ENCODE measurements at regions not wholly inside any gene's neighbourhood (a gene's known extent, or its start where the extent isn't known, plus 50 kb on each side); places are given as distances from the start of the nearest gene placed in this dataset.

DNA sequence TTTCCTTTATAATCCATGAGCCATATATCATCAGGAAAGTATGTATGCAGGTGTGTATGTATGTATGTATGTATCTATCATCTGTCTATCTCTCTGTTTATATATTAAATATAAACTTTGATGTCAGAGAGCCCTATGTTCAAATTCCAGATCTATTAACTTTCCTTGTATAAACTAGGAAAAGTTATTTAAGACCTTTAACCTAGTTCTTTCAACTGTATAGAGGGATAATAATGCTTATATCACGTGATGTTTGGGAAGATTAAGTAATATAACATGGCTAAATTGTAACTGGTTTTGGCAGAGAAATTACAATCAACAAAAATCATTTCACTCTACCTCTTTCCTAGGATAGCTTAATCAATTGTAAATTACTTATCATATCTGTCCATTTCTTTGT, 628.3 kb upstream of the IGFBP3 start:
- TF ChIP-seq MEF2A (IDR thresholded peaks at IDR 0.05; ENCODE audit: insufficient read depth, low read depth, low read length) (no peak), WRNIP1 (IDR thresholded peaks at IDR 0.05; ENCODE audit: borderline replicate concordance, low read depth, low read length) (no peak), SUPT20H (IDR thresholded peaks at IDR 0.05; ENCODE audit: borderline replicate concordance, control insufficient read depth, low read depth, low read length) (no peak), MTA2 (IDR thresholded peaks at IDR 0.05; ENCODE audit: low read depth) (no peak), EP300 (IDR thresholded peaks at IDR 0.05; ENCODE audit: borderline replicate concordance in 1 of 2, control insufficient read depth in 1 of 2, low read depth in 2 of 2, low read length in 2 of 2) (no peak), PAX5 (IDR thresholded peaks at IDR 0.05; ENCODE audit: borderline replicate concordance, low read depth, low read length) (no peak), DPF2 (IDR thresholded peaks at IDR 0.05) (no peak)
- TF ChIP-seq, protein P1, sequence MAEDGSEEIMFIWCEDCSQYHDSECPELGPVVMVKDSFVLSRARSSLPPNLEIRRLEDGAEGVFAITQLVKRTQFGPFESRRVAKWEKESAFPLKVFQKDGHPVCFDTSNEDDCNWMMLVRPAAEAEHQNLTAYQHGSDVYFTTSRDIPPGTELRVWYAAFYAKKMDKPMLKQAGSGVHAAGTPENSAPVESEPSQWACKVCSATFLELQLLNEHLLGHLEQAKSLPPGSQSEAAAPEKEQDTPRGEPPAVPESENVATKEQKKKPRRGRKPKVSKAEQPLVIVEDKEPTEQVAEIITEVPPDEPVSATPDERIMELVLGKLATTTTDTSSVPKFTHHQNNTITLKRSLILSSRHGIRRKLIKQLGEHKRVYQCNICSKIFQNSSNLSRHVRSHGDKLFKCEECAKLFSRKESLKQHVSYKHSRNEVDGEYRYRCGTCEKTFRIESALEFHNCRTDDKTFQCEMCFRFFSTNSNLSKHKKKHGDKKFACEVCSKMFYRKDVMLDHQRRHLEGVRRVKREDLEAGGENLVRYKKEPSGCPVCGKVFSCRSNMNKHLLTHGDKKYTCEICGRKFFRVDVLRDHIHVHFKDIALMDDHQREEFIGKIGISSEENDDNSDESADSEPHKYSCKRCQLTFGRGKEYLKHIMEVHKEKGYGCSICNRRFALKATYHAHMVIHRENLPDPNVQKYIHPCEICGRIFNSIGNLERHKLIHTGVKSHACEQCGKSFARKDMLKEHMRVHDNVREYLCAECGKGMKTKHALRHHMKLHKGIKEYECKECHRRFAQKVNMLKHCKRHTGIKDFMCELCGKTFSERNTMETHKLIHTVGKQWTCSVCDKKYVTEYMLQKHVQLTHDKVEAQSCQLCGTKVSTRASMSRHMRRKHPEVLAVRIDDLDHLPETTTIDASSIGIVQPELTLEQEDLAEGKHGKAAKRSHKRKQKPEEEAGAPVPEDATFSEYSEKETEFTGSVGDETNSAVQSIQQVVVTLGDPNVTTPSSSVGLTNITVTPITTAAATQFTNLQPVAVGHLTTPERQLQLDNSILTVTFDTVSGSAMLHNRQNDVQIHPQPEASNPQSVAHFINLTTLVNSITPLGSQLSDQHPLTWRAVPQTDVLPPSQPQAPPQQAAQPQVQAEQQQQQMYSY (CRISPR knock-in tag; IDR thresholded peaks at IDR 0.05) = no peak
- Histone ChIP-seq H3K4me2 (ENCODE audit: control insufficient read depth, insufficient read depth) (no peak overlapping the region), H3K27ac (ENCODE audit: control insufficient read depth, insufficient read depth) (no peak overlapping the region), H3K36me3 (ENCODE audit: control insufficient read depth in 2 of 2, insufficient read depth in 2 of 2, low read length in 1 of 2) (no peaks in the 10 kb centered on the region), H2AFZ (ENCODE audit: control insufficient read depth, low read depth, low read length) (no peak overlapping the region), H3K27me3 (replicated peaks in 1 of 2; ENCODE audit: control insufficient read depth in 2 of 2, insufficient read depth in 2 of 2, low read length in 1 of 2) (no peaks in the 10 kb centered on the region), H3K4me3 (no peak overlapping the region), H3K4me1 (ENCODE audit: control insufficient read depth, insufficient read depth, low read length) (no peaks in the 10 kb centered on the region), H3K9me3 (replicated peaks; ENCODE audit: control insufficient read depth, insufficient read depth, low read length) (no peaks in the 10 kb centered on the region), H3K79me2 (ENCODE audit: control insufficient read depth, insufficient read depth, low read length) (no peaks in the 10 kb centered on the region), H3K9ac (ENCODE audit: control insufficient read depth, insufficient read depth, low read length) (no peak overlapping the region), H4K20me1 (ENCODE audit: control insufficient read depth, insufficient read depth) (no peaks in the 10 kb centered on the region)
- SMC1A ChIA-PET (ENCODE audit: uncharacterized antibody, unreplicated experiment) = interaction anchor here (1.0 to 1.9 kb wide), 4 partner anchors 10 to 102 kb away, joined by 3 to 5 read pairs (median 3); no protein-coding TSS in a partner anchor
- in situ Hi-C loops (cut with MboI) (no loop called here), intact Hi-C loops (cut with micrococcal nuclease; ENCODE audit: unreplicated experiment) (no loop called here)
- POLR2A ChIA-PET = interaction anchor here (0.6 kb wide), 1 partner anchor 1968 kb away, joined by 4 read pairs; no protein-coding TSS in a partner anchor
- RAD21 ChIA-PET (ENCODE audit: unreplicated experiment) = interaction anchor here (1.8 kb wide), 1 partner anchor 10 kb away, joined by 6 read pairs; no protein-coding TSS in a partner anchor
- BruUV-seq (replicated peaks) = no TSS peak
- FAIRE-seq = no peak
- 0% methylated on average over 1 of the region's 1 CpG for WGBS (ENCODE audit: insufficient coverage, insufficient replicate concordance, low lambda C conversion rate, missing lambda C conversion rate)
- no peak for DNase-seq (ENCODE audit: low read depth, low spot score)
- ATAC-seq = no peak
- CTCF ChIA-PET = no interaction called here
